GM18507 (cell line): ENCODE measurements at regions not wholly inside any gene's neighbourhood (a gene's known extent, or its start where the extent isn't known, plus 50 kb on each side); places are given as distances from the start of the nearest gene placed in this dataset.
"Not testable (repeated sequence)": the region's sequence is repeated elsewhere in the genome, so short reads cannot be mapped to it uniquely, and the experiment has no call there.

Experiments
- DNase-seq: peaks from one replicate; pipeline ENCODE4 v3.0.0; 2011; ENCODE audit warnings: low read depth; ENCODE audit not compliant: insufficient read length; ENCODE audit errors: extremely low spot score
- FAIRE-seq: peaks from 2 replicates; lab custom pipeline; 2011; peaks lifted over from hg19 to GRCh38; lab: Jason Lieb, UNC

GRCh38 chr4:106548446-106549044 lies 180.0 kb upstream of the GIMD1 start:
- no peak for DNase-seq

GRCh38 chr4:106546370-106546769 lies 177.8 kb upstream of the GIMD1 start:
- no peak for DNase-seq
- no peak for FAIRE-seq

More at GRCh38 chr4:106548446-106549044, 180.0 kb upstream of the GIMD1 start:
- no peak for FAIRE-seq

GRCh38 chr4:106542609-106543008 lies 174.0 kb upstream of the GIMD1 start:
- not testable (repeated sequence) for FAIRE-seq, DNase-seq

- DNase-seq, result no peak
- no peak for FAIRE-seq
Measured at GRCh38 chr4:106541253-106541652, 172.7 kb upstream of the GIMD1 start.

GRCh38 chr4:106530821-106531220 lies 162.2 kb upstream of the GIMD1 start:
- DNase-seq (no peak), FAIRE-seq (no peak)

GRCh38 chr4:106530024-106530361 lies 161.4 kb upstream of the GIMD1 start:
- DNase-seq (no peak), FAIRE-seq (no peak)

GRCh38 chr4:106529348-106530023 lies 160.9 kb upstream of the GIMD1 start:
- DNase-seq (no peak), FAIRE-seq (no peak)

GRCh38 chr4:106527316-106527715 lies 158.7 kb upstream of the GIMD1 start:
- DNase-seq, result no peak
- no peak for FAIRE-seq

GRCh38 chr4:106525425-106525824 lies 156.8 kb upstream of the GIMD1 start:
- DNase-seq, FAIRE-seq: not testable (repeated sequence)

GRCh38 chr4:106524772-106525171 lies 156.2 kb upstream of the GIMD1 start:
- not testable (repeated sequence) for DNase-seq, FAIRE-seq

GRCh38 chr4:106522839-106523238 lies 154.3 kb upstream of the GIMD1 start:
- DNase-seq, result no peak

GRCh38 chr4:106512706-106513105 lies 144.1 kb upstream of the GIMD1 start:
- FAIRE-seq, result no peak
- no peak for DNase-seq

More at GRCh38 chr4:106522839-106523238, 154.3 kb upstream of the GIMD1 start:
- no peak for FAIRE-seq

- DNase-seq (no peak), FAIRE-seq (no peak)
Measured at GRCh38 chr4:106507440-106507839, 138.9 kb upstream of the GIMD1 start.

GRCh38 chr4:106503116-106504050 lies 134.8 kb upstream of the GIMD1 start:
- FAIRE-seq, result no peak
- DNase-seq, result no peak

- peak; percentile 5 for DNase-seq
- peak; percentile 62 for FAIRE-seq
Measured at GRCh38 chr4:106502106-106502699, 133.6 kb upstream of the GIMD1 start.

GRCh38 chr4:106497271-106497670 lies 128.7 kb upstream of the GIMD1 start:
- no peak for FAIRE-seq
- DNase-seq, result no peak

GRCh38 chr4:106496061-106496460 lies 127.5 kb upstream of the GIMD1 start:
- FAIRE-seq (no peak), DNase-seq (no peak)

- DNase-seq, result no peak
- FAIRE-seq, result no peak
Measured at GRCh38 chr4:106495476-106495875, 126.9 kb upstream of the GIMD1 start.

- DNase-seq (no peak), FAIRE-seq (no peak)
Measured at GRCh38 chr4:106494066-106494465, 125.5 kb upstream of the GIMD1 start.

- FAIRE-seq (no peak), DNase-seq (no peak)
Measured at GRCh38 chr4:106493086-106493485, 124.5 kb upstream of the GIMD1 start.
